ENCODE measurements at regions not wholly inside any gene's neighbourhood (a gene's known extent, or its start where the extent isn't known, plus 50 kb on each side); places are given as distances from the start of the nearest gene placed in this dataset.
A peak's percentile ranks its signal among the peaks of the same experiment; 100 is the strongest.

DNA sequence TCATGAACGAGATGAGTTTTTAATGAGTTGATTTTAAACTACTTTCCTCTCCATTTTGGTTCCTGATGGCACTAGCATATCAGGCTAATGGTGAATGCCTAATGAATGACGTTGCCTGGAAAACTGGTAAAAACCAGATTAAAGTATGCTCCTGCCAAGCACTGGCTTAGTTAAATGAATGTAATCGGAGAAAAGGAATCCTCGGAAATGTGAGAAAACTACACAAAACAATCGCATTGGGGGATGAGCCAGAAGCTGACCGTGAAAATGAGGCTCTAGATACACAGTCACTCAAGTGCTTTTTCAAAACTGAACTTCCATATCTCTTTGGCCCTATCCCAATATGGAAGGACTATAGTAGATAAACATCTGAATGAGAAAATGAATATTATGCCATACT lies 153.8 kb upstream of the COL1A2 start:
- DNase-seq: no peak

DNA sequence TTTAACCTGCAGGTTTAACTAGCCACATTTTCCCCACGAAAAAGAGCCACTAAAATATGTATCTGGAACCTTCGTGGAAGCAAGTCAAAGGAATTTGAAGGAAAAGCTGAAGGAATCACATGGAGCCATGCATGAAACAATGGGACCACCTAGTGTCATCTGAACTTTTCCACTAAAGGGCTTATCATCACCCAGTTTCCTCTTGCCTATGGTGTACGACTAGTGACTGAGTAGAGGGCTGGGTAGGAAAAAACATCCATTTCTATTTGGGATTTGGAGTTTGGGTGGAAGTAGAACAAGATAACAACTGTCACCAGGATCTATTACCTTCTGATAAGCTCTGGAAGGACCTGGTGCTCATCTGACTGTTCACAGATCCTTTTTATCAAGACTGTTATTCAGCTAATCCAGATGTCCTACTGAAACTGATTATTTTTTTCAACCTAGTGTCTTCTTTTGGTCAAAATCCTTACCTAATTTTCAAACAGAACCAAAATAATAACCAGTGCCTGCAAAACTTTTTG lies 153.2 kb upstream of the COL1A2 start:
- DNase-seq: no peak

DNA sequence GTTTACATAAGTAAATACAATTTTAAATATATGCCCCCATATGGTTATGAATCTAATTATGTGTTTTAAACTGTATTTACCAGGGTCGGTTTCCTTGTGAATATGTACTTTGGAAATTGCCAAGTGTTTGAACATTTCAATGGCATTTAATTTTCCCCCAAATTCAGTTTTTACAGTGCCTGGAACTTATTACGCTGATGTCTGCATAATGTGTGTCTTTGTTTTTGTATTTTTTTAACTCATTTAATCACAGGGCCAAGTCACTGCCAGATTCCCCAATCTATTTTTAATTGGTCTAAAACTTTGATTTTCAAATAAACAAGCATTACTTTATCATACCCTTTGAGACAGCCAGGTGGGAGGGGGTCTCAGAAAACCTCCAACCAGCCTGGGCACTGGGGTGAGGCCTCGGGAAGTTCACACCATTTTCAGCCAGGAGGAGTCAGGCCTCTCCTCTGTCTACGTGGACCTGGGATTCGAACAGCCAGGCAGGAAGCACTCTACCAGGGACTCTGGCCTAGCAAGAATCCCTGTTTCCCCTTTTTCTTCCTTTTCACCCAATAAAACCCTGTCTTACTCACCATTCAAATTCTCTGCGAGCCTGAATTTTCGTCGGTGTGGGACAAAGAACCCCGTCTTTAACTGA lies 151.5 kb upstream of the COL1A2 start:
- no peak for DNase-seq

DNA sequence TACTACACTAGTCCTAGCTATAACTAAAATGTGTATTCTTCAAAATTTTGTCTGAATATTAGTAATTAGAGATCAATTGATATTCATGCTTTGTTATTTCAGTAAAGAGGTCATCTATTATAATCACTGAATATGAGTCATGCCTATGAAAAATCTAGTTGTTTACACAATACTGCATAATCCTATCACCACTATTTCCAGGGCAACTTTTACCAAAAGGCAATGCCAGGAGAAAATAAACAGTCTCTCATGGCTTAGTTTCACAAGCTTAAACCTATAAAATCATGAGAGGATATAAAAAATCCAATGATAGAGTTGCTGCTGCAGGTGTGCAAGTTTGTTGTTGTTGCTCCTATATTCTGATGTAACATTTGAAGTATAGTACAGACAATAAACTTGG lies 149.9 kb upstream of the COL1A2 start:
- DNase-seq: no peak

DNA sequence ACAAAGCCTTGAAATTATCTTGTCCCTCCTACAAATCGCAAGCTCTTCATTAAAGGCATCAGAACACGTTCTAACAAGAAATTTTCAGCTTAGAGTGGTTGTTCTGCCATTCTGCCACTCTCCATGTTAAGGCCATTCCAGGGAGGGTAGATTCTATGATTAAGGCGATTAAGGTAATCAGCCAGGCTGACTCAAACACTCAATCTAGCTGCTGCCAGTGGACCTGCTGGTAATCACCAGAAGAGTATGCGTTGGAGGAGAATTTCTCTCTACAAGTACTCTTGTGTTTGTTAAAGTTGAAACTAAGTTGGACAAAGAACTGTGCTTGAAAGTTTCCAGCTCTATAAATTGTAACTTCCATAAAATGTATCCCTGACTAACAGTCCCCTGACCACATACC lies 149.2 kb upstream of the COL1A2 start:
- DNase-seq: no peak

DNA sequence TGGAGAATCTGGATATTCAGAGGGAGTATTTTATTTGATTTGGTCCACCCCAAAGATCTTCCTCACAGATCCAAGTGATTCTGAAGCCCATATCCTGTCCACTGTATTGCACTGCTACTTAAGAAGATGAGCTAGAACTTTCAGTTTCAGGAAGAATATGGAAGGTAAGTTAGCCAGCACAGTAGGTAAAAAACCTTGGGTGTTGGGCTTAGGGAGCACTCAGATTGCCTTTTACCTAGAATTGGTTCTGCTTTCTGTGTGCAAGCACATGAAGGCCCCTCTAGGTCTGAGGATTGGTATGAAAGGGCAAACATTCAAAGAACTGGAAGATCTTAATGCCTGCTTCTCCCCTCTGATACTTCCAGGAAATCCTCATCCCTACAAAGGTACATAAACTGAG lies 146.7 kb upstream of the COL1A2 start:
- no peak for DNase-seq

DNA sequence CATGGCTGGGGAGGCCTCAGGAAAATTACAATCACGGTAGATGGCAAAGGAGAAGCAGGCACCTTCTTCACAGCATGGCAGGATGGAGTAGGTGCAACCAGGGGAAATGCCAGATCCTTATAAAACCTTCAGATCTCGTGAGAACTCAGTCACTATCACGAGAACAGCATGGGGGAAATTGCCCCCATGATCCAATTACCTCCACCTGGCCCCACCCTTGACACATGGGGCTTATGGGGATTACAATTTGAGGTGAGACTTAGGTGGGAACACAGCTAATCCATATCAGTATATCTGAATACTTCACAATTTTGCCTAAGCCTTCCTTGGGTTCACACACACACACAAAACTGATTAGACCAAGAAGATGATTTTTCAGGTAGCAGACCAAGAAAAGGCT lies 145.1 kb upstream of the COL1A2 start:
- no peak for DNase-seq

DNA sequence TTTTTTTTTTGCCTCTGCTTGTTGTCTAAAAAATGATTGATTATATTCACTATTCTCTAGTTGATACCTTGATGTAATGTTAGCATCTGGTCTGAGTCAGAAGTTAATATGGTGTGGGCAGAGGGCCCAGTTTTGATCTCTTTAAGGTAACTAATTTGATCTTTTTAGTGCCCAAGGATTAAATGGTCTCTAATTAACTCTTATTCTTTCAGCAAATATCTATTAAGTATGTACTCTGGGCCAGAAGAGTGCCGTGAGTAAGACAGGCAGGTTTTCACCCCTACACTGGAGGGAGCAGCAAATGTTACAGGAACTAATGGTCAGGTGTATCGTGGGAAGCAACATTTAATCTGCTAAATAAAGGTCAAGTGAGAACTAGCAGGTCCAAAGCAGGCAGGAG lies 144.6 kb upstream of the COL1A2 start:
- no peak for DNase-seq

DNA sequence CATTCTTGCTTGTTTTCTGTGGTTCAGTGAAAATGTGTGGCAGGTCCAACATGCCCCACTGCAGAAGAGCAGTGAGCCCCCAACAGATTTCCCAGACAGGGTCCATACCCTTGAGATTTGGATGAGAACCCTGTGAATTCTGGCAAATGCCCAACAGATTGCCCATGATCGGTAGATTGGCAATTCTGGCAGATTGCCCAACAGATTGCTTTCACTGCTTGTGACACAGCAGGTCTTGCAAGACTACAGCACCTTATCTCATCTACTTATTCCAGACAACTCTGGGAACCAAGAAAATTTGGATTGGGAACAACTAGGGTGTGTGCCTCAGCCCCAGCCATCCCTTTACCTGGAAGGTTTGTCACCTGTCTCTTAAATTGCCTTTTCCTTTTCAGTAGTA lies 143.7 kb upstream of the COL1A2 start:
- peak; percentile 63 for DNase-seq

DNA sequence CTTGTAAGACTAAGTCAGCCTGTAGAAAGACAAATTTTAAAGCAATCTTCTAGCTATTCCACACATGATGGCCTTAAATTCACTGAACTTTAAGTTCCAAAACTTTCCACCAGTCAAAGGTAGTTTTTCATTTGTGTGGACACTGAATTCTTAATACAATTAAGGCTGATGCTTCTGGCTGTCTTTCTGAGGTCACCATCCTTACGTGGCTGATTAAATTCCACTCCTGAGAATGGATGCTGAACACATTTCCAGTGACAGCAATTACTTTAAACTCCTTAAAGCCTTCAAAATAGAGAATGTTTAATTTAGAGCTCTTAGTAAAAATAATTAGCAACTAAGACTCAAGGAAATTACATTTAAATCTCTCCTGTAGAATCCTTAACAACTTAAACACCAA lies 142.6 kb upstream of the COL1A2 start:
- no peak for DNase-seq

DNA sequence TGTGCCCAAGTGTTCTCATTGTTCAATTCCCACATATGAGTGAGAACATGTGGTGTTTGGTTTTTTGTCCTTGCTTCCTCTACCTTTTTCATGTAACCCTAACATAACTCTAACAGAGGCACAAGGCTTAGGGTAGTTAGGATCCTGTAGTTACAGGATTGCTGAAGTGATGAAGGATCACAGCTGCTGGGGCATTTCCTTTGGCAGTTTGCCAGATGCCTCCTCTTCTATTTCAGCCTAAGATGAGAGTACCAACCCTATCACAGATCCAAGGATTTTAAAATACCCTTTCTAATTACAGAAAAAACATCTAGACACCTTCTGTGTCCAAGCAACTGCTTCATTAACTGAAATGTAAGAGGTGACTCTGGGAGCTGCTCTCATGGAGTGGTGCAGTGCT lies 141.7 kb upstream of the COL1A2 start:
- DNase-seq: peak; percentile 59

DNA sequence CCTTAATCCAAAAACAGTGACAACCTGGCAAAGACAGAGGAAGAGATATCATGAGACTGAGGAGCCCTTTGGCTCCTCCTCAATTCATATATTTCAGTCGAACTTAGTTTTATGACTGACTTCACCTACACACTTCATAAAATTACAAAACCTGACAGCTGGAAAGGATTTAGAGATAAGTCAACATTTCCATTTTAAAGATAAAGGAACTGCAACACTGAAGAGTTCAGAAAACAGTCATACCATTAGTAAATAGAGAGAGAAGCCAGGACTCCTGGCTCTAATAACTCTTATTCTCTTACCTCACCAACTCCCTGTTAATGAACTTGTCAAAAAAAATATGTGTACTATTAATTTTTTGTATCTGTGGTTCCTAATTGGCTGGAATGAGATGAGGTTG lies 141.0 kb upstream of the COL1A2 start:
- no peak for DNase-seq

DNA sequence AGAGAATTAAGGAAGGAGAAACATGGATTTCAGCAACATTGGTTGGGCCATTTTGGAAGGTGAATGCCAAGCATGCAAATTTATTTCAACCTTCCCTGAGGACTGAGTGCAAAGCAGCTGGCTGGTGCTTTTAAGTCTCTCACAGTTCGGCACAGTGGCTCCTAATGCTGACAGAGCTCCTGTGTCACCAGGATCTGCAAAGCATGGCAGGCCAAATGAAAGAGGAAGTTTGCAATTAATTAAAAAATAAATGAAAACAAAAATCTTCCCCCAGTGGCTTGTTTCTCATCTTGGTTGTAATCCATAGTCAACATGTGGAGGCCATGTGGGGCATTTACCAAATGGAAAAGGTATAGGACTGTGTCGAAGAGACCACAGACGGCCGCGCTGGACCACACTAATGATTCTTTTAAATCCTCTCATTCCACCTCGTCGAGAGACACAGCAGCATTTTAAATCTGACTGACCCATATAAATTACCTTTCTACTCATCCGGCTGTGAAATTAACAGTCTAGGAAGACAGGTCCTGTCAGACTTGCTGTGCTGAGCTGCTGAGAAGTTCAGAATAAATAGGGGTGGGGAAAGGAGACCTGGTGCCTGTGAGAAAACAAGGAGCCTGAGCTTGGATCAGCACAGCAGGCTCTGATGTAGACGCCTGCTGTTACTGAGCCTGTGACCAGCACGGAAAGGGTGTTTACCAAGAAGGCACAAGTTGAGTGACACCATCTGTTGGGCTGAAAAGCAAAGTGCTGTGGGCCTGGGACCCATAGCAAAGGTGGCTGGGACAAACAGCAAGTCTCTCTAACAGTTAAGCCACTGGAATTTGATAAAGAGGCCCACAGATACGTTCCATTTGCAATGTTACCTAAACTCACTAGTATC lies 136.0 kb upstream of the COL1A2 start:
- peak; percentile 50 for DNase-seq

DNA sequence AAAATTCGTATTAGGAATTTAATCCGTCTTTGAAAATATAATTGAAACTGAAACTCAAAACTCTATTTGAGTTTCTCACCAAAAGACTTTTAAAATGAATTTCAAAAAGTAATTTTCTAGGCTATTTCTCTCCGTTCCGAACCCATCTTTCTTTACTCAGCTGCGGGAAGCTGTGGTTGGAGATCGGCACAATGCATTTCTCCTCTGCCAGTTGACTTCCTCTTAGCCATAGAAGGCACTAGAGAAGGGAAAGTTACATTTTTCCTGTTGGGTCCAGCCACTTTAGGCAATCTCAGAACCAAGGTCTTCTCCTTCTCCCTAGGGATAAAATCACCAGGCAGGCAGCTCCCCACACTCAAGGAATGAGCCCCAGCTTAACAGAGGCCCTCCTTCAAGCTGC lies 133.6 kb upstream of the COL1A2 start:
- no peak for DNase-seq

DNA sequence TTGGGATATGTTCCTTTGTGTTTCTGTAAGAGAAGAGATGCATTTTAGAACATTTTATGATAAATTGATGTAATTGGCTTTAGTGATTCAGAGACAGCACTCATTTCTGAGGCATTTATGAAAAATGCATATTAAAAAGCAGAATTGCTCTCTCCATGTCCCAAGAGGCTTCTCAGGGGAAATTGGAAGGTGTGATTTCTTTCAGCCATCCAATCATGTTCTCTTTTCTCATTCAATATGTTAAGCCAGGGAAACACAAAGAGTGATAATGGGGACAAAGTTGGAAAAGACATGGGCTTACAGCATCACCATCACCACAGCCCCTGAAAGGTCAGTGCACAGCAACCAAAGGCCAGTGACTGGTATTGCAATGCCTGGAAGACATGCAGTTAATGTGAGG lies 129.9 kb upstream of the COL1A2 start:
- DNase-seq: no peak

DNA sequence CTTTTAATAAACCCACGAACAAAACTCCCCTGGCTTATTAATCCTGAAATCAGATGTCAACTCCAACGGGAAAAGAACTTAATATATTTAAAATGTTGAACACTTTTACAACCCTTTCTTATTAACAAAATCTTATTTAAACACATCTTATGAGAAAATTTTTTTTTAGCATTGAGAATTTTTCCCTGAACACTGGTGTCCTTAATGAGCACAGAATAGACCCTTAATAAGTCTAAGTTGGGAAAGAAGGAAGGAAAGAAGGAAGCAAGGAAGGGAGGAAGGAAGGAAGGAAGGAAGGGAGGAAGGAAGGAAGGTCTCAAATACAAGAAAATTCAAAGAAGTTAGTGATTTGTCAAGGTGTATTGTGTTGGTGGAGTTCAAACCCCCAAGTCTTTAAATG lies 129.2 kb upstream of the COL1A2 start:
- DNase-seq: no peak

DNA sequence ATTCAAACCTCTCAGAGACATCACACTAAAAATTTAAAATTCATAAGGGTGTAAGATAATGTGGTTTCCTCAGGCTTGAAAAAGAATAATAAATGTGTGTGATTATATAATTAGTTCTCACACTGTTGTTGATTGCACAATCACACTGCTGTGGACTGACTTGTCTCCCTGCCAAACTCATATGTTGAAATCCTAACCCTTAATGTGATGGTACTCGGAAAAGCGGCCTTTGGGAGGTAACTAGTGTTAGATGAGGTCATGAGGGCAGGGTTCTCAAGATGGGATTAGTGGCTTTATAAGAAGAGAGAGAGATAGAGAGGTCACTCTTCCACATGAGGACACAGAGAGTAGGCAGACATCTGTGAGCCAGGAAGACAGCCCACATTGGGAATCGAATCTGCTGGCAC lies 128.5 kb upstream of the COL1A2 start:
- no peak for DNase-seq

DNA sequence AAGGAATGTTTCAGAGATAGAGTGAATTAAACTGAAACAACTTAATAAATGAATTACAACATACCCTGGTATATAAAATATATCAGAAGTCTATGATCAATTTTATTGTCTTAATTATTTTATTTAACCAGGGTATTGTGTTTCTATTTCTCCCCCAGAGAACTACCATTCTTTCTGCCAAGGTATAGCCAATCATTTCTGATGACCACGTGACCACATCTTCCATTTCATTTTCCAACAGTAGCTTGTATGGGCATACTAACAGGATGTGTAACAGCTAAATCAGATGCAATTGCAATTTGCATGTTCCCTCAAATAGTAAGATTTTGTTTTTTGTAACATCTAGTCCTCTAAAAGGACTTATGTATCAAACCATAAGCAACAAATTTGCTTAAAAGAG lies 123.9 kb upstream of the COL1A2 start:
- no peak for DNase-seq

DNA sequence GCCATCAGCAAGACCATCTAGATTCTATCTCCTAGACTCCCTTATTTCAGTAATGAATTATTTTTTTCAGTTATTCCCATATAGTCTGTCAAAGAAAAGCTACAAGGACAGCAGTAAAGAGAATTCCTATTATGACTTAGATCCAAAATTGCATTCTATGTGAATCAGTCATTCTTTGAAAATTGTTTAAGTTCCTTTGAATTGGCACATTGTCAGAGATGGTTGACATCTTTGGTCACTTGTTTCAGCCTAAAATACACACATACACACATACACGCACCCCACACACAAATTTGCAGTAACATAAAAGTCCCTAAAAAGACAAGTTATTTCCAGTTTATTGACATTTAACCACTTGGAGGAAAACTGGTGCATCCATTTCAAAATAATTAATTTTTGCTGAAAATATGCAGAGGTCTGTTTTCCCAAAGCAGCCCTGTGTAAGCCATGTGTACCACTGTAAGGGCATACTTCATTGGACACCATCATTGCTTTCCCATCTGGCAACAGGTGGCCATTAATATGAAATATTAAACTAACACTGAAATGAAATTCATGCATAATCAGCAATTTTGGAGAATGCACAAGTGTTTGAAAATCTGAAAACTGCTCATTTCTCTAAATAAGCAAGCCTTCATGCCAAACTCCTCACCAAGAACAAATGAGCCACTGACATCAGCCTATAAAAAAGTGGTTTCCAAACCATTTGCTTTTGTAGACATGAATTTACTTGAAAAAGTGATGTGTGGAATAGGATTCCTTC lies 121.7 kb upstream of the COL1A2 start:
- no peak for DNase-seq

DNA sequence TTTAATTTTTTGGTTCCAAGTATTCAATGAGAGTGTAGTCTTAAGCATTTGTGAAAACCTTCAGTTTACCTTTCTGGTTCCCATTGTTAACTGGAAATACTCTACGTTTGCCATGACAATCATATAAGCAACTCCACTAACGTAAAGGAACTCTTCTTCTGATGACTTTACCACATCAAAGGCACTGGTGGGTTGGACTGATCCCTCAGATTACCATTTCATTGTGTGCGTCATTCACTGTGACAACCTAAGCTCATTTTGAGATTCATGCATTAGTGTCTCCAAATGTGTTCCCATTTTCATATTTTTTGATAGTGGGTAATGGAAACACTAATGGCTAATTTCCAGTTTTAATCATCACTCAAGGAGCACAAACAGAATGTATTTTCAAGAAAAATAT lies 119.9 kb upstream of the COL1A2 start:
- DNase-seq: no peak

DNA sequence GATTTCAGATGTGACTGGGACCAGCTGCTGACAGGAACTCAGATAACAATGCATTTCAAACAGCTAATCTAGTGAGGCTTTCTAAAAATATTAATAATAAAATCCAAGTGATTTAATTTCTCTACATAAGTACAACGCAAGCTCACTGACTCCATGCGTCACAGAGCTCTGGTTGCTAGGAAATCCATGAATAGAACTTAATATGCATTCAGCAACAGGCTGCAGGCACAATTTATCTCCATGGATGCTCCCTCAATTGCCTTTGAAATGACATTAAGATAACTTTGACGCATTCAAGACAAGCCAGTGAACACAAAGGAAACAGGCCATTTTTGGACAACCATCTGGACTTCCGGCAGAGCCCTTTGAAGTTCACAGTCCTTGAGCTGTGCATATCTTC lies 118.7 kb upstream of the COL1A2 start:
- DNase-seq: no peak

DNA sequence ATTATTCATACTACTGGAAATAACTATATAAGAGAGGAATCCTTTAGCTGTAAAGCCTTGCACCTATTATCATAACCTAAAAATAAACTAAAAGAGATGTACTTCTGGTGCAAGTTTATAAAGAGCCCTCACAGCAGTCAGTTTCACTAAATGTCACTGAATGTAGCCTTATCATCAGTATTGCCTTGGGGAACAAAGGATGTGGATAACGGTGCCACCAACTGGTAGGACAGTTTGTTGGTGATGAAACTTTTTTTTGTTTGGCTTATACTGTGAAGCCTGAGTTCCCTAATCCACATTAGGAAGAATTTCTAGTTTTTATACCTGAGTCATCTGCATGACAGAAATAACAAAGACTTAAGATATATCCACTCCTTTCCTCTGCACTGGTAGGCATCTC lies 117.9 kb upstream of the COL1A2 start:
- no peak for DNase-seq

DNA sequence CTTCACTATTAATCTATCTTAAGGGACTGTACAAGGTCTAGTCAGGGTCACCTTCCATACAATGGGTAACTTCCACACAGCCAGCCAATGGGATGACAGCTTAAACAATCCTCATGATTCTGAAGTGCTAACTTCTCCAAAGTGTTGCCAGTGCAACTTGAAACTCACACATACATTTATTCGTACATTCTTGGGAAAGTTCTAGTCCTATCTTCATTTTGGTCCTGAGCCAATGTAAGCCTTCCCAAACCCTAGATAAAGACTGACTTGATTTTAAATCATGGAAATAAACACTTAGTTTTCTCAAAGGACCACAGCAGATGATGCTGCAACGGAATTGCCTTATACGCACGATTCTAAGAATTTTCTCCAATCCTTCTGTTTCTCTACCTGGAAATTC lies 117.5 kb upstream of the COL1A2 start:
- no peak for DNase-seq

DNA sequence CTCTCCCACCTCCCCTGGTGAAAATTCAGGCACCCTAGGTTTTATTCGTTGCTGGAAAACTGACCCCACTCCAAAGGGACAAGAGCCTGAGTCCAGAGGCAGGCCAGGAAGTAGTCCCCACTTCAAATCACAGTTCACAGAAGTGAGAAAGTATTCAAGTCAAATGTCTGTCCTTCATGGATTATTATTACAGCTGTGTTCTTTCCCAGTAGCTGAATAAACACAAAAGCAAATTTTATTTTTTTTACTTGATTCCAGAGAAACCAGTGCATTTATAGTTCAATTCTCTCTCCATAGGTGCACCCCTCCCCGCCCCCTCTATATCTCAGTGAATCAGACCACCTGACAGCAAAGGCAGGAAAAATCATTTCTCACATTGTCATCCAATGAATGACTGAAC lies 113.8 kb upstream of the COL1A2 start:
- DNase-seq: no peak

Measured in NCI-H2171 (cell line).